GM13977 (cell line): ENCODE measurements at regions not wholly inside any gene's neighbourhood (a gene's known extent, or its start where the extent isn't known, plus 50 kb on each side); places are given as distances from the start of the nearest gene placed in this dataset.

Source experiments
- DNase-seq: peaks from one replicate; pipeline ENCODE4 v3.0.0; 2012; ENCODE audit warnings: low spot score
- in situ Hi-C: fragments of 300-500 bp; cut with MboI; formaldehyde crosslinking; loops from one replicate; pipeline ENCODE4 v1.12.0; 2022; ENCODE audit warnings: low sequenced_read_pairs, low pct_unique_long_range_greater_than_20kb, mixed read lengths, inconsistent platforms; ENCODE audit not compliant: unreplicated experiment
- TF ChIP-seq, protein P1 (sequence below): IDR thresholded peaks from 2 replicates; pipeline ENCODE4 v1.5.1; 2012; ENCODE audit warnings: mild to moderate bottlenecking, control low read depth; ENCODE audit not compliant: insufficient read depth; ENCODE audit errors: extremely low read depth, missing control alignments

DNA sequence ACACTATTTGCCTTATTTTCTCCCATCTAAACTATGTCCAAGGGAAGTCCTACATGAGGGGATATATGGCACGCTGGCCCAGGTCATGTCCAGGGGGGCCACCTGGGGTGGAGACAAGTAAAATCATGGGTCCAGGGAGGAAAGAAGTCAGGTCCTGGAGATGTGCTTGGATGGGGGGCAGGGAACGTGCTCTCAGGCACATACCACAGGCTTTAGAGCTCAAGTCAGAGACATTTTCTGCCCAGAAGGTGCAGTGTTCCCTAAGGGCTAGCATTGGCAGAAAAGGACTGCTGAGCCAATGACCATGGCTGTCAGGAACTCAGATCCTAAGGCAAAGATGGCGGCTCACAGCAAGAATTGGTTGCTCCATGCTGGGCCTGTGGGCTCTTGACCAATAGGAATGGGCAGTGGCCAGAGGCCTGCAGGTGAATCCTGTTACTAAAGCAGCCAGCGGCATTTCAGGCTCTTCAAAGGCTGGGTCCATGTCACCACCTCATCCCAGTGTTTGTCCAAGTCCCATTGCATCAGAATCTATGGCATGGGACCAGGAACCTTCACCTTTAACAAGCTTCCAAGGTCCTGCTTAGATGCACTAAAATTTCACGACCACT lies 175.0 kb downstream of the RPLP1 start:
- in situ Hi-C loops: no loop called here
- DNase-seq: no peak
- TF ChIP-seq, protein P1, sequence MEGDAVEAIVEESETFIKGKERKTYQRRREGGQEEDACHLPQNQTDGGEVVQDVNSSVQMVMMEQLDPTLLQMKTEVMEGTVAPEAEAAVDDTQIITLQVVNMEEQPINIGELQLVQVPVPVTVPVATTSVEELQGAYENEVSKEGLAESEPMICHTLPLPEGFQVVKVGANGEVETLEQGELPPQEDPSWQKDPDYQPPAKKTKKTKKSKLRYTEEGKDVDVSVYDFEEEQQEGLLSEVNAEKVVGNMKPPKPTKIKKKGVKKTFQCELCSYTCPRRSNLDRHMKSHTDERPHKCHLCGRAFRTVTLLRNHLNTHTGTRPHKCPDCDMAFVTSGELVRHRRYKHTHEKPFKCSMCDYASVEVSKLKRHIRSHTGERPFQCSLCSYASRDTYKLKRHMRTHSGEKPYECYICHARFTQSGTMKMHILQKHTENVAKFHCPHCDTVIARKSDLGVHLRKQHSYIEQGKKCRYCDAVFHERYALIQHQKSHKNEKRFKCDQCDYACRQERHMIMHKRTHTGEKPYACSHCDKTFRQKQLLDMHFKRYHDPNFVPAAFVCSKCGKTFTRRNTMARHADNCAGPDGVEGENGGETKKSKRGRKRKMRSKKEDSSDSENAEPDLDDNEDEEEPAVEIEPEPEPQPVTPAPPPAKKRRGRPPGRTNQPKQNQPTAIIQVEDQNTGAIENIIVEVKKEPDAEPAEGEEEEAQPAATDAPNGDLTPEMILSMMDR: no peak

DNA sequence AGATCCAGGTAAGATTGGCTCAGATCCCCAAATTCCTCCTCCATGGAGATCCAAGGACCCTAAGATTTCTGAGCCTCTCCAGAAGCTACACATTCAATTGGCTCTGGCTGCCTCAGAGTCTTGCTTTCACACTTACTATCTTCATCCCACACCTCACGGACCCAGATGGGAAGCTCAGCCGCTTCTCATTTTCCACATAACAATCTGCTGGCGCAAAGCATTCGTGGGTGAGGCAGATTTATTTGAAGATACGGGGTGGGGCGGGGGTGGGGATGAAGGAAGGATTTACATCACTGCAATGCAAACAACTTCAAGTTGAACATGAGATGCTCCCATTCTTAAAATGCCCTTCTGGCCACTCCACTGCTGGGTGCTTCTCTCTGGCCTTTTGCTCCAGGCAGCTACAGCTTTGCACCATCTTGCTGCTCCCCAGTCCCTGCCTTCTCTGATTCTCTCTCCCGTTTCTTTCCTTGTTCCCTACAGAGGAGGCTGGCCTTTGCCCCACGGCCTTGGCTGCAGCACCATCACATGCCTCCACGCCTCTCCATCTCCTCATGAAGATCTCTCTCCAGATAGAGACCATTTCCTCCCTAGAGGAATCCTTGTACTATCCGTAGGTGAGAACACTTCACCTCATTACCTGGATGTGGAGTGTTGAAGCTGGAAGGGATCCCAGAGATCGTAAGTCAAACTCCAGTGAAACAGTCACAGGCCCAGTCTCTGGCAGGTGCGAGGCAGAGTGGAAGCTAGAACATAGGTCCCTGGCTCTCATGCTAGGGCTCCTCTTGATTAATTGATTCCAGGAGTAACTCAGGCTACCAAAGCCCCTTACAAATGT lies 175.9 kb downstream of the RPLP1 start:
- TF ChIP-seq, protein P1: no peak
- in situ Hi-C loops: no loop called here
- no peak for DNase-seq

DNA sequence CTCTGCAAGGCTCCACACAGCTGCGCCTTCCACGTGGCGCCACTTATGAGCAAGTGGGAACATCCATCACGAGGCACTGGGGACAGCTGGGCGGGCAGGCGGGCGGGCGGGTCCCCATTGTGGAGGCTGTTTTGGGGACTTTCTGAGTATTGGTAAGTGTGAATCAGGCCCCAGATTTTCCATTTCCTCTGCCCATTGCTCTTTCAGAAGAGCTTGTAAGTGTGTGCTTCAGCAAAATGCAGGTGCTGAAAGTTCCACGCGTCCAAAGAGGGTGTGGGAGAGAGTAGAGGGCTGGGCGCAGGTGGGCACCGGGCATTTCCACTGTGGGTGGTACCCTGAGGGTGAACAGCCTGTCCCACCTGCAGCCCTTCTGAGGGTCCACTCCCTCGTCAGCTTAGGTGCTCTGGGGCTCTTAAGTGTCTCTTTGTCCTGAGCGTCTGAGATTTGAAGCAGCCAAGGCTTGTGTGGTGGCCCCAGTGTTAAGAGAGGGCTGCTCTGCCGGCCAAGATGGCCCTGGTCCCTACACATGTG lies 177.1 kb downstream of the RPLP1 start:
- DNase-seq: no peak
- TF ChIP-seq, protein P1: no peak
- in situ Hi-C loops: no loop called here

DNA sequence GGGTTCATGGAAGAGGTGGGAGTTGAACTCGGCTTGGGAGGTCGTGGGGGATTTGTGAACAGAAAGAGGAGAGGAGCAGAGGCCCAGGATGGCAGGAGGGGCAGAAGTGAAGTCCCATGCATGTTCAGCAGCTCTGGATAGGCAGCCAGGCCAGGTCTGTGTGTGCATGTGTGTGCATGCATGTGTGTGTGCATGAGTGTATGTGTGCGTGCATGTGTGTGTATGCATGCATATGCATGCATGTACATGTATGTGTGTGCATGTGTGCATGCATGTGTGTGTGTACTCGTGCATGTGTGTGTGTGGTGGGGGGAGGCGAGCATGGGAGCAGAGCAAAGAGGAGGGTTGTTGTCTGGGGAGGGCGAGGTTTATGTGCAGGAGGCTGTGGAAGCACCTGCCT lies 178.4 kb downstream of the RPLP1 start:
- DNase-seq: no peak
- TF ChIP-seq, protein P1: no peak
- in situ Hi-C loops: no loop called here

DNA sequence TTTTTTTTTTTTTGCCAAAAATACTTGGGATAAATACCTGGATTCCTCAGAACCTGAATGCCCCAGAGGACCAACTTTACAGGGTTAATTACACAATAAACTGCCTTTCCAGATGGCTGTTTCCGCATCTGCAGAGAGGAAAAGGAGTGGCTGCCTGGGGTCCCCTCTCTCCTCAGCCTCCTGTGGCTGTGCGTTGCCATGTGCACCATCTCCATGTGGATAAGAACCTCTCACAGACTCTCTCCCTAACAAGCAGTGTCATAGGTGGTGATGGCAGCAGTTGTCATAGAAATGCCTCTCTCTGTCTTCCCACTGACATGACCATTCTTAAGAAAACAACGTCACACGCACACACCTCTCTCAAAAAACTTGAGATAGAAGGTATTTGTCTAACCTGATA lies 179.4 kb downstream of the RPLP1 start:
- TF ChIP-seq, protein P1: no peak
- in situ Hi-C loops: no loop called here
- no peak for DNase-seq

DNA sequence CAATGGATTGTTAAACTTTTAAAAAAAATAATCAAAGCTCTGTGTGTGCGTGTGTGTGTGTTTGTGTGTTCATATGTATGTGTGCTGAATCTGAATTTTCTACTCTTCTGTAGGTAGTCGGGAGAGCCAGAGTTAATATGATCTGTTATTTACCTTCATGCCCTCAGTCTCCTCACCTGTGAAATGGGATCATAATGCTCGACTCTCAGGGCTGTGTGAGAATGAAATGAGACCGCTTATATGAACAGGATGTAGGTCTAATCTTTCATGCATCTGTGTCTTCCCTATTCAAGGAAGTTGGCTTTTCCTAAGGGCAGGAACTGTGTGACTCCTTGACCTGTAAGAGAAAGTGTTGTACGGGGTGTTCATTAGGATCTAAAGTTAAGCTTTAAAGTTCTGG lies 182.2 kb downstream of the RPLP1 start:
- in situ Hi-C loops: no loop called here
- TF ChIP-seq, protein P1: no peak
- DNase-seq: no peak
